HK-2 (cell line): ENCODE measurements at regions not wholly inside any gene's neighbourhood (a gene's known extent, or its start where the extent isn't known, plus 50 kb on each side); places are given as distances from the start of the nearest gene placed in this dataset.

ENCODE experiments used
- DNase-seq: peaks from one replicate; pipeline ENCODE4 v3.0.0-alpha.2; 2018; ENCODE audit not compliant: unreplicated experiment

DNA sequence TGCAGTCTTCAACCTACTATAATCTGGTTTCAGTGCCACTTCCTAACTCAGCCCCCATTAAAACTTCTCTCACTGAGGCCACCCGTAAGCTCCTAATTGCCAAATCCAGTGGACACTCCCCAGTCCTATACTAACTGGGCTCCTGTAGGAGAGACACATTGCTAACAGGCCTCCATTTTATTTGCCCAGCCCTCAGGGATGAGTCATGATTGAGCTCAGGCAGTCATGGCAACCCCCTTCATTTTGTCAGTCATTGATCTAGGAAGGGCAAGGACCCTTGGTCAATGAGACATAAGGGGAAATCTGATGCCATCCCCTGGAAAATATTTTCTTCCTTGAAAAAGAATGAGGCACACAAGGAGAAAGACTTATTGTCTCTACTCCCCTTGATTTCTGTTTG, 70.1 kb upstream of the HIF1A start:
- peak; percentile 31 for DNase-seq

DNA sequence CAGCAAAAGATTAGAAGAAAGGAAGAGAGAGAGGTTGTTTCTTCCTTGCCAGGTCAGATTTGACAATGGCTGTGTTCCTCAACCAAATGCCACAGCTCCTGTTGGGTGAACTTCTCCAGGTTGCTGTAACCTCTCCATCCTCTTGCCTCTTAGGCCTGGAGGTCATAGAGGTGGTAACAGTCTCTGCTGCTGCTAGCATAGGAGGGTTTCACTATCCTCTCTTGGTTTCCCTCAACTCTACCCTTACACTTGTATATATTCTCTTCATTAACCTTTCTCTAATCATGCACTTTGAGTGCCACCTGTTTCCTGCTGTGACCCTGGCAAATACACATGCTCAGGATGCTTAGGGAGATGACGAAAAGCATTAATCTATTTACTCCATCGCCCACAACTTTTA, 67.7 kb upstream of the HIF1A start:
- DNase-seq = no peak

DNA sequence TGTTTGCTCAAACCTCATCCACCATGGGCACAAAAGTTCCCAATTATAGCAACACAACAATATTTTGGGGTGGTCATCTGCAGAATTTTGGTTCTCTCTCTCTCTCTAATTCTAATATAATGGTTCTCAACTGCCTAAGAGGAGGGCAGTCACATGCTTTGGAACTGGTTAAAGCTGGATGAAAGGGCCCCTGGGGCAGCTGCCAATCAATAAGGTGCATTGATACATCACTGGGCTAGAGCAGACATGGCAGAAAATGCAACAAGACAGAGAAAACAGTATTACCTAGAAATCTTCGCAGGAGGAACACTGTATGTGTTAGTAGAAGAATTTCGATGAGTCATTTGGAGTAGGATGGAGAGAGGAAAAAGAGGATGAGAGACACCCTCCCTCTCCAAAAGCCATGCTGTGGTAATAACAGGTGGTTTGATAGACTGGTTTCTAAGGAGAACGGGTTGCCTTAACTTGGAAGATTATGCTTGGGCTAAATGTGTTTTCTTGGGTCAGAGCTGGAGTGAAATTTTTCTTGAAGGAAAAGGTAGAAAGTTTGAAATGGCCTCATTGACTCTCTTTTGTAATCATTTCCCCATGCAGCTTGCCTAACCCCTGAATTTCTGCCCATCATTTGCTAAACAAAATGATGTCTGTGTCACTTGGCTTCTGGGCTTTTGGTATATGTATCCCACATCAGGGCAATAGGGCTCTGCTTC, 67.1 kb upstream of the HIF1A start:
- no peak for DNase-seq

DNA sequence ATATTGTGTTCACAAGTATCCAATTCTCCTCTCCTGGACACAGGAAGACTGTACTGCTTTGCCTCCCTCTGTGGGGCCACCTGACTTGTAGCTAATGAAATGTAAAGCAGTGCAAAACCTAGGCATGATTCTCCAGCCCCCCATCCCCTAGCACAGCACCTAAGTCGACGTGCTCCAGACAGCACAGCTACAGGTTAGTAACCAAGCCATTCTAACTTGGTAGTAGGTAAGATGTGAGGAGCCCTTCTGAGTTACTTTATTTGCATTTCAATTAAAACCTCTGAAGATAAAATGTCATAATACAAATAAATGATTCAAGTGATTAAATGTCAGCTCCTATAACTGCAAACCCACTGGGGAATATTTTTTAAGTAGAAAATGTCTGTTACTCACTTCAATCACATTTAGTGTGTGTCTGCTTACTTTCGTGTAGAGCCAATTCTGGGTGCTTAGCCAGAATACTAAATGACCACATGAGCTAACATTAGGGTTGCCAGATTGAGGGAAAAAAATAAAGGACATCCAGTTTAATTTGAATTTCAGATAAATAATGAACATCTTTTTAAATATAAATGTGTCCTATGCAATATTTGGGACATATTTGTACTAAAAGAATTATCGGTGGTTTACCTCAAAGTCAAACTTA, 64.8 kb upstream of the HIF1A start:
- no peak for DNase-seq

DNA sequence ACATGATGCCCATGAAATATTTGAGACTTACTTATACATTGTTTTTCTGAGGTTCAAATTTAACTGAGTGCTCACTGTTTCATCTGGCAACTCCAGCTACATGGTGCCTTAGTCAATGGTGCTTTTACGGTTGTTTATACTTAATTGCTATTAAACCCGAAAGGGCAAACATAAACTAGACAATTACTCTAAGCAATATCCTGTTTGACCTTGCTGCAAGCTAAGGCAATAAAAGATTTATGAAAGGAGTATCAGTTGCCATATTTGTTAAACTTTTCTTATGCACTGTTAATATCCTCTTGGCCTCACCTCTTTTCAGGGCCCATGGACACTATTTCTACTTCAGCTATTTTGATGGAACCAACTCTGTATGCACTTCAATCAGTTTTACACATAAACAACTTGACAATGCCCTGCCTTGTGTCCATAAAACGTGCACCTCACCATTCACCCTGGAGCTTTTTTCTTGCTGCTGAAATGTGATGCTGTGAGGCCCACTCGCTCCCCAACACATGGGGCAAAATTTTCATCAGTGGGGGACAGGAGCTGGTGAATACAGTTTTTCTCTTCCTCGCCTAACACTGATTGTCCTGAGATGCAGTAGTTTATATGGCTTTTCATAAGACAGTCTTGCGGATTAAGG, 64.1 kb upstream of the HIF1A start:
- DNase-seq = no peak

DNA sequence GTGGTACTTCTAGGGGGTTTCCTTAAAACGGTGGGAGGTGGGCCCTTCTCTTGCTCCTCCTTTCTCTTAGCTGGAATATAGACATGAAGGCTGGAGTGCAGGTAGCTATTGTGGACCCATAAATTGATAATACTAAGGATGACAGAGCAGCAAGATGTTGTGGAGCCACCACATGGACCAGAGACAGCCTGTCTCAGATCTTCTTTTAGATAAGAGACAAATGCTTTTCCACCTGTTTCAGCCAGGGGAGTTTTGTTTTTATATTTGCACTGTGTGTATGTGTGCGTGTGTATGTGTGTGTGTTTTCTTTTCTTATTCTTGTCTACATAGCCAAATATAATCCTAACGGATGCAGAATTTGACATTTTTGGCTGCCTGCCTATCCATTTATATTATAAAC, 62.9 kb upstream of the HIF1A start:
- DNase-seq = no peak

DNA sequence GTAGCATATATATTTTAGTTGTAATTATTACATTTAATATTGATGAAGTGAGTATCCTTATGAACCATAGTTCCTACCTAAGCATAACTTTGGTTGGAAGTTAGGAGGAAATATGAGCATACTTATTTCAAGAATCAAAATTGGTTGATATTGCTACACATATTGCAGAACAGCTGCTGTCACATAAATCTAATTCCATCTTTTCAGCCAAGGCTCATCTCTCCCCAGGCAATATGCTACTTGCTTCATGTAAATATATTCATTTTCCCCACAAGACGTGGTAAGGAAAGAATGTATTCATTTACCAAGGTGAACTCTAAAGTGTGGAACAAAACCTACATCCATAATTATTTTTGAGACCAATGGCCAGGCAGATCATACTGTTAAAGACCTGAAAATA, 62.5 kb upstream of the HIF1A start:
- DNase-seq = no peak

DNA sequence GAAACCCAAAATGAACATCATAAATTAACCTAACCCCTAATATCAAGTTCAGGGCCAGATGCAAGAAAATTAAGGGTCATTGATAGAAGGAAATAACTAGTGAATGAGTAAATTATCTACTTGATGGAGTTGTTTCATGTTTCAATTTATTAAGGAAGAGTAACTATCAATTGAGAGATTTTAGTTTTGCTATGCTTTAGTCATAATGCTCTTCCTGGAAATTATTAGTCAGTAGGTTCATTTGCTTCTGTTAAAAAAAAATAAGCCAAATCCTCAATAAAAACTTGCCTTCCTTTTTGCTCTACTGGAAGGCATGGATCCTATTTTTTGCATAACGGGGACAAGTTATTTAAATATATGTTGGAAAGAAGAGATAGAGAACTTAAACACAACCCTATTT, 59.0 kb upstream of the HIF1A start:
- no peak for DNase-seq

DNA sequence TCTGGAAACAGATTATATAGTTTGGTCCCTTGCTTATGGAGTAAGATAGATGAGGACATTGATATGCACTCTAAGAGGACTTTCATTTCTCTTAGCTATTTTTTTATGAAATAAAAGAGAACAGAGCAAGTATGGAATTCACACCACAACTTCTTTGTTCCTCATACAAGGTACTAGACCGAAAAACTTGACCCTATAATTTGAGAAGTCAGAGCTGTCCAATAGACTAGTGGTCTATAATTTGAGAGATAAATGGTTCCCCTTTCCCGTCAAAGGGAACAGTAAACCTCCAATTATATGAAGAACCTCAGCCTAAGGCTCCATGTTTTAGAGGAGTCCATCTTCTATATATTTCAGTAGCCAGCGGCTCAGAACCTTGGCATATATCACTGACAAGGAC, 58.5 kb upstream of the HIF1A start:
- DNase-seq = no peak

DNA sequence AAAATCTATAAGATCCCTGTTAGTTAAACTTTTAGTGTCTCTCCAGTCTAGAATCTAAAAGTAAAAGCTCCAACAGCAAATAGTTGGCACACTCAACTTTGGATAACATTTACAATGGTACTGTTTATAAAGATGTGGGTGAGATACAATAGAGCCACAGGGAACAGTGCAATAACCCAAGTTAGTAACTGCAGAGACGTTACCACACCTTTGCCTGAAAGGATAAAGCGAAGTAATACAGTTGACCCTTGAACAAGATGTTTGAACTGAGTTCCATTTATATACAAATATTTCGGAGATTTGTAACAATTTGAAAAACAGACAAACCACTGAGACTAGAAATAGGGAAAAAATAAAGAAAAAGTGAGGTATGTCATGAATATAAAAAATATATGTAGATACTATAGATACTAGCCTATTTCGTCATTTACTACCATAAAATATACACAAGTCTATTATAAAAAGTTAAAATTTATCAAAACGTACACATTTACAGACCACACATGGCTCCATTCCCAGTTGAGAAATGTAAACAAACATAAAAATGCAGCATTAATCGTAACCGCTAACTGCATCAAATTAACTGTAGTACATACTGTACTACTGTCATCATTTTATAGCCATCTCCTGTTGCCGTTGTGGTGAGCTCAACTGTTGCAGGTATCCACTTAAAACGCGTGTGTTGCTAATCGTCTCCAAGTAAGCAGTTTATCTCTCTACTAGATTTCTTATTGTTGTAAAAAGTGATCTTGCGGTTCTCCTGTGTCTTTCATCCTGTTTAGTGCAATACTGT, 56.5 kb upstream of the HIF1A start:
- DNase-seq = no peak

DNA sequence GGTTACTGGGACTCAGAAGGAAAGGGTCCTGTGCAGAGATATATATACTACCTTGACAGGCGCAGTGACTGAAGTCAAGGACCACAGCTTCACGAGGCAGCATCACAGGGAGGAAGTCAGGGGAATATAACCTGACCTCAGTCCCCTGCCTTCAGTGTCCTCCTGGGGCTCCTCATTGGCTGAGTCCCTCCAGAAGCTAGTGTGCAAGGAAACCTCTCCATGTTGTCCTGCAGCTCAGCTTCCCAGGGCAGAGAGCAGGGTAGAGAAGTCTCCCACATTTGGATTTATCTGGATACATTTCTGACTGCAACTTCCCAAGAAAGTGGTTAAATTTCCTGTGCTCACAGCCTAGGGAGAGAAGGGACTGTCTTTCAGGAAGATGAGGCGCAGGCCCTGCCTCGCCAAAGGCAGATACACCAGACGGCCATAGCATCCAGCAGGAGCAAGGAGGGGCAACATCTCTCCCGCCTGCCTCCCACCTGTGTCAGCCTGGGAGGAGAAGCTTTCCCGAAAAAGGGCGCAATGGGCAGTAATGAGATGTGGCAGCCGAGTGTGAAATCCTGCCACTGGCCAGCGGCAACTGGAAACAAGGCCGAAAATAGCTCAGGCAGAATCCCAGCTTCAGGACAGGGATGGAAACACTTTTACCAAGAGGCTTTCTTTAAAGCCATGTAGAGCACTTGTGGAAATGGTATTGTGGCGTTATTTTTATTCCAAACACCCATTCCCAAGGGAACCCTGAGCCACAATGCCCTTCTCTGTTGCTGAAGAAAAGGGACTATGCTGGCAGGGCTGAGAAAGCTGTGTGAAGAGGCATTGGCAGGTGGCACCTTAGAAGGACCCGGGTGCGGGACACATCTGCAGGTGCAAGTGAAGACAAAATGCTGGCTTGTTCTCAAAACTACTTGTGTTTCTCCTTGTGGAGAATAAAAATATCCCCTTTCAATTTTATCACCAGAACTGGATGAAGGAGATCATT, 54.9 kb upstream of the HIF1A start:
- no peak for DNase-seq

DNA sequence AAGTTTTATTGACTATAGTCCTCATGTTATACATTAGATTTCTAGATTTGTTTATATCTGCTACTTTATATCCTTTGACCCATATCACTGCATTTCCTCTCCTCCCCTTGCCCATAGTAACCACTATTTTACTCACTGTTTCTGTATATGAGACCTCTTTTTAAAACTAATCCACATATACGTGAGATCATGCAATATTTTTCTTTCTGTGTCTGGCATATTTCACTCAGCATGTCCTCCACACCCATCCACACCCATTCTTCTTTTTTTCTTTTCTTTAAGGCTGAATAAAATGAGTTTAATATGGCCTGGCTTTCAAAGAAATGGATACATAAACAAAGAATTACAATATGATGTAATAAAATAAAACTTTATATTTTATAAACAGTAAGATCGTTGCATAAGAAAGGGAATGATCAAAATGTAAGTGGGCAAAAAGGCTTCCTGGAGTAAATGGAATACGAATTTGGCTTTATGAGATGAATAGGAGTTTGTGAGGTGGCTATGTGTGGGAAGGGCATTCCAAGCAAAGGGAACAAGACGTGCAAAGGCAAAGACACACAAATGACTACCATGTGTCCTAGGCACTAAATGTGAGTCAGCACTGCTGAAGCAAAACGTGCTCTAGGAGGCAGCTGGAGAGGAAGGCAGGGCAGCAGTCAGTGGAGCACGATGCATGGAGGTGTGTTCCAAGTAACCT, 53.2 kb upstream of the HIF1A start:
- peak; percentile 40 for DNase-seq

DNA sequence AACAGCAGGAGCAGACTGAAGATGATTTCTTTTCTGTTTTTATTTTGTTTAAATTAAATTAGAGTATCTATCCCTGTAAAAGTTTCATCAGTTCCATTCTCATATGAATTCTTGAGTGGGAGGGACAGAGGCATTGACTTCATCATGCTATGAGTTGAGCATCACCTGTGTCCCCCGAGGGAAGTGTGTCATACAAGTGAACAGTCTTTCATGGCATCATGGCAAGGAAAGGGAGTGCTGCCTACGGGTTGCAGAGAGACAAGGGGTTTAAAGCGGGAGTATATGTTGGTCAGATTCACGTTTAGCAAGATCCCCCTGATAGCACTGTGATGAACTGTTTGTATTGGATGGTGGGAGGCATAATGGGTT, 52.7 kb upstream of the HIF1A start:
- DNase-seq = no peak

DNA sequence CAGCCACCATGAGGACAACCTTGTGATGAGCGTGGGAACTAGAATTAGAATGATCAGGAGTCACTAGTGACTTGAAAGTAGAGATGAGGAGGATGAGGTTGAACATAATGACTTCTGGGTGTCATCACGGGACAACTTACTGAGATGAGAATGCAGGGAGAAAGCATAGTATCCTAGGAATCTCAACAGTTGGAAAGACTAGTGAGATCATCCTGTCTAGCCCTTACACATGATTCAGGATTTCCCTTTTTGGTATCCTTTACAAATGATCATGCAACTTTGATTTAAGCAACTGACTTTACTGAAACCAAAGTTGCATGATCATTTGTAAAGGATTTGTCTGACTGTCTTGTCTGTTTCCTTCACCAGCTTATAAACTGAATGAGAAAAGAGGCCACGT, 51.8 kb upstream of the HIF1A start:
- DNase-seq = no peak

DNA sequence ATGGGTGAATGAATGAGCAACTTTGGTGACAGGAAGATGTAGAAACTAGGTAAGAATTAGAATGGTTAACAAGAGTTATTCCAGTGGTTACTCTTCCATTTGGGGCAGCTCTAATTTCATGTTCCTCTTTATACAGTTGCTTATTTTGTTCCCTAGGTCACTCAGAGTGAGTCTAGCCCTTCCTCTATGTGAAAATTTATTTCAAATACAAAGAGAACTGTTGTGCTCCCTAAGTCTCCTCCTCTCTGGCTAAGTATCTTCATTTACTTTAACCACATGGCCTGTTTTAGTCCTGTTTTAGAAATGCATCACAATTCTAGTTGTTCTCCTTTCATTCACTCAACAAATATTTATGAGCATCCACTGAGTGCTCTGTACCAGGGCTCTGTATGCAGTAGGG, 51.1 kb upstream of the HIF1A start:
- DNase-seq = no peak

DNA sequence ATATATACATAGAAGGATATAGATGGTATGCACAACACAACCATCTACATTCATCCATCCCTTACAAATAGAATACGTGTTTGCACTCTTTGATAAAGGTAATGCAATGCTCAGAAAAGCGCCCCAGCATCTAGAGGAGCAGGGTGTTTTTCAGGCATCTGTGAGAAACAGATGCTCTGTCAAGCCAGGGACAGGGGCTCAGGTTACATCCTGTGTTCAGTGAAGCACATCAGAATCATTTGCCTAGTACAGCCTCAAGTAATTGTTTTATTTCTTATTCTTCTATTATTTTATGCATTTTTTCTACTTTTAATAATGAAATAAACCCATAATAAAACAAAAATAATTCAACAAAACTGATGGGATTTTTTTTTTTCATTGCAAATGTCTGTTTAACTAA, 50.5 kb upstream of the HIF1A start:
- no peak for DNase-seq

DNA sequence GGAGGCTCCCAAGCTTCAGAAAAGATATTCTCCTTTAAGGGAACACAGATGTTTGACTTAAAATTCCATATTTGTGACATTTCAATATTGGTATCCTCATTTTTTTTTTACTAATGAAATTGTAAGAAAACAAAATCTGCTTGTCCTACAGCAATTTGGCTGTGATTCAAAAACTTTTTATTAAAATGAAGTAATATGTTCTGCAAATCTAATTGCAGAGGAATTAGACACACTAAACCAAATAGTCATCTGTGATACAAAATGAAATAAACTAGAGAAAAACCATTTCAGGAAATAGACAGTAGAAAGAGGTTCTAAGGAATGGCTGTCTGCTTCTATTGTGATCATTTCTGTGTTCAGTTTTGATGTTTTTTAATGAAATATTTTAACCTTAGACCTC, 50.1 kb upstream of the HIF1A start:
- no peak for DNase-seq
